EL (cell line): ENCODE measurements at regions not wholly inside any gene's neighbourhood (a gene's known extent, or its start where the extent isn't known, plus 50 kb on each side); places are given as distances from the start of the nearest gene placed in this dataset.
A peak's percentile ranks its signal among the peaks of the same experiment; 100 is the strongest.
"Not testable (repeated sequence)": the region's sequence is repeated elsewhere in the genome, so short reads cannot be mapped to it uniquely, and the experiment has no call there.

Experiments used
- DNase-seq: peaks from one replicate; pipeline ENCODE4 v3.0.0-alpha.2; 2016

DNA sequence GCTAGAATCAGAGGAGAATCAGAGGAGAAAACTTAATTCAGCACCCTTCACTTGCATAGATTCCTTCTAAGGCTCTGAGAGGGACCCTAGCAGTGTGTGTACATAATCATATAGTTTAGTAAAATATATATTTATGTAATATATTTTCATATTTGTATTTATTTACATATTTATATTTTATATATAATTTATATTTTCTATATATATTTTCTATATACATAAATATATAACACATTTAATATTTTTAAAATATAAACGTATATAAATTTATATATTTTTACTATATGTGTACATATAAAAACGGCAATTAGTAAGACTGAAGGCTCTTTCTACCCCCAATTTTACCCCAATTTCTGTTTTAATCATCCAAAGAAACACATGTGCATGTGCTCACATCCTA lies 80.3 kb downstream of the NXPE2 start:
- DNase-seq, result no peak

DNA sequence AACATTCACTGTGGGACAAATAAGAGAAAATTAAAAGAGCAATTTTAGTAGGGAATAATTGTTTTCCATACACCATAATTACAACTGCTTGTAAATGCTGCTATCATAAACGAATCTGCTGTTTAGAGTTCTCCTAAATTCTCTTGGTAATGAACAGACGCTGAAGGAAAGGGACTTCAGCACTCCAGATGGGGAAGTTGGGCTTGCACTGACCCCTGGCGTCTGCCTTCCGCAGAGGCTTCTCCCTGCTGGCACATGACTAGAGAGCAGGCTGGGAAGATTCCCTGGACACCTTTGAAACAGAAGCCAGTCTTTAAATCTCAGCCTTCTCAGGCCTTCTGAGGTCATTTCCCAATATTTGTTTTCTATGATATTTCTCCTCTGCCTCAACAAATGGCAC lies 84.1 kb downstream of the NXPE2 start:
- peak; percentile 38 for DNase-seq

DNA sequence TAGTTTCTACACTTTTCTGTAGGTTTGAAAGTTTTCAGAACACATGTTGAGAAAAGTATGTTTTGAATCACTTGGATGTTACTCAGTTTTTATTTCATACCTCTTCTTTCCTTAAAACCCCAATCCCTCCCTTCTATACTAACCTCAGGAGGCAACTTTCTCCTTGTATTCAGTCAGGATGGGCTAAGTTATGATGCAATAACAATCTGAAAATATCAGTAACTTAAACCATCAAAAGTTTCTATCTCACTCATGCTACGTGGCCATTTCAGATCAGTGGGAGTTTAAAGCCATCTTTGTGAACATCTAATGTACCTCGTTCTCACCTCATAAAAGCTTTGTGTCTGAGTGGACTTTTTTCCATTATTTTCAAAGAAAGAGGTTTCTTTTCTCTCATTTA lies 86.2 kb downstream of the NXPE2 start:
- DNase-seq, result no peak

DNA sequence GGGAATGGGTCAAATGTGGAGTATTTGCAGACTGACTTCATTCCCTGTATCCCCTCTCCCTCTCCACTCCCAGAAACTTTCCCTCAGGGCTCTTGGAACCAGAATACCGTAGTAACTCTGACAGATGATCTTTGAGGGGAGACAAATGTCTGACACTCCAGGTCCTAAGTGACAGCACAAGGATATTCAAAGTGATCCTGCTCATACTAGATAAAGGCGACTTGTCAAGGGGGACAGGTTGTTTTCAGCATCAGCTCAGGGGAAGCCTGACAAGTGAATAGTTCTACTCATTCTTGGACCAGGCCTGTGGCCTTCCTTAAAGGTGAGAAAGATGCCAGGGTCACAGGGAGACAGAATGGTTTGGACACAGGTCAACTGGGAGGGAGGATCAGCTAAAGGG lies 92.8 kb downstream of the NXPE2 start:
- no peak for DNase-seq

DNA sequence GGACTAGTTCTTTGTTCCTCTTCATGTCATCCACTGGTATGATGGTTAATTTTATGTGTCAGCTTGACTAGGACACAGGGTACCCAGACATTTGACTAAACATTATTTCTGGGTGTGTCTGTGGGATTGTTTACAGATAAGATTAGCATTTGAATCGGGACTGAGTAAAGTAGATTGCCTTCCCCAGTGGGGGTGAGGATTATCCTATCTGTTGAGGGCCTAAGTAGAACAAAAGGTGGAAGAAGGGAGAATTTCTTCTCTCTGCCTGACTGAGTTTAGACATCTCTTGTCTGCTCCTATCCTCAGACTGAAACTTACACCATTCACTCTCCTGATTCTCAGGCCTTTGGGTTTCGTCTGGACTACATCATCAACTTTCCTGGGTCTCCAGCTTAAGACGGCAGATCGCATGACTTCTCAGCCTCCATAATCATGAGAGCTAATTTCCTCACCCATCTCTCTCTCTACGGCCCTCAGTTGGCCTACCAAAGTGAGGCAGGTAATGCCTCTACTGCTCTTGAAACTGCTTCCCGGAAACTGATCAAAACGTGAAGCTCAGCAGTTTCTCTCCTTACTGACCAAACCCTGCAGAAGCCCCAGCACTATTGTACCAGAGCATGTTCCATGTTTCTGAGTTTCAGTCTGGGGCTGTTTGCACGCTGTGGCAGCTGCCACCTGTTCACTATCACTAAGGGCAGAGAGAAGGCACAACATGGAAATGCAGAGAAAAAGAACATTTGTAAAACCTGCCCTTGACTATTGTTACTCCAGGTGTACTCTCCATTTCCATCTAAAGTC lies 95.4 kb downstream of the NXPE2 start:
- no peak for DNase-seq

DNA sequence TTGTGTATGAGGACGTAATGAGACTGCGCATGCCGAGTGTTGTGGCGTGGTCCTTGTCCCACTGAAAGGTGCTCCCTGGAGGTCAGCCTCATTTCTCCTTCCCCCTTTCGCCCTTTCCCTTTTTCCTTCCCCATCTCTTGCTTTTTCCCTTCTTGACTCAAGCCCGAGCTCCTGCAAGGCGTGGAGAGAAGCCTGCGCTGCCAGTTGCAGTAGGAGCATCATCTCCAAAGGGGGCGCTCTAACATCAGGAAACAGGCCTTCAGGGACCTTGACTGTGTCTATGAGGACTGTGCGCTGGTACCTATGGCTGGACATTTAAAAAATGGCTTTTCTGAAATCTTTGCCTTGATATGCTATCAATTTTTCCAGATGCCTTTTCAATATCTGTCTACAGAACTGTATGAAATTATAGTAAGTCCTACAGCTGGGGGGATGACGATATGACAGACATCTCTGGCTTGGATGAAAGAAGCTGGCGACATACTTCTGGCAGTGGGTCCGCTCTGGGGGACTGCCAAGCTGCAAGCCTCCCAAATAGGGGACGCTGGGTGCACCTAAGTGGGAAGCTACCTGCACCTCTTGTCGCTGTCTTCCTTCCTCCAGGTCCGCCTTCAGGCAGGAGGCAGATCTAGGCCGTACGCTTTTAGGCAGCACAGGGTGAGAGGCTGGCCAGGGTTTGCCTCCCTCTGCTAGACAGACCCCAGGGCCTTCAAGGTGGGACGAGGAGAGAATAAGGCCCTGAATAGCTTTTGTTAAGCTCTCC lies 96.5 kb downstream of the NXPE2 start:
- DNase-seq, result peak; percentile 21

DNA sequence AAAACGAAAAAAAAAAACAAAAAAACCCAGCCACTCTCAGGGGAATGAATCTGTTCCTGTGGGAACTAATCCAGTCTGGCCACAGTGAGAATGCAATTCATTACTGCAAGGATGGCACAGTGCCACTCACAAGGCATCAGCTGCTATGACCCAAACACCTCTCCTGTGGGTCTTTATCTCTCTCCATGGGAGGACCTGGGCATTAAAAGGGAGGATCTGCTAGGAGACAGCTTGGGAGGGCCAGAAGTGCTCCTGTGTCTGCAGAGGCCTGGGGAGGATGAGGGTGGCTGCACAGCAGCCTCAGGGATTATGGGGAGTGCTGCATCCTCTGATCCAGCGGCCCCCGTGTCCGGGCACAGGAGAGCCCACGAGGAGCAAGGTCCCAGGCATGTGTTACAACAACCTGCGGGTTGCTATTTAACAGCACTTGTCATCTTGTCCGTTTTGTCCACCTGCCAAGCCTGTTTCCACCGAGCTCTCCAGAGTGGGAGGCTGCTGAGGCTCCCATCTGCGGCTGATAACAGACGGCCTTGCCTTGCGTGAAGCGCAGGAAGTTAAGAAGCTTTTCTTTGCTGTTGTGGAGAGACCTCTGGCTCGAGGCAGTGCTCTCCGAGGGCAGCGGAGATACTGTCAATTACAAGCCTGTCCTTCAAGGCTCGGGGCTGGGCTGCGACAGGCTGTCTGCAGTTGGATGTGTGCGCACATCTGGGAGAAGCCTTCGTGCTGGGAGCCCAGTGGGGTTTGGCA lies 97.7 kb downstream of the NXPE2 start:
- DNase-seq, result no peak

DNA sequence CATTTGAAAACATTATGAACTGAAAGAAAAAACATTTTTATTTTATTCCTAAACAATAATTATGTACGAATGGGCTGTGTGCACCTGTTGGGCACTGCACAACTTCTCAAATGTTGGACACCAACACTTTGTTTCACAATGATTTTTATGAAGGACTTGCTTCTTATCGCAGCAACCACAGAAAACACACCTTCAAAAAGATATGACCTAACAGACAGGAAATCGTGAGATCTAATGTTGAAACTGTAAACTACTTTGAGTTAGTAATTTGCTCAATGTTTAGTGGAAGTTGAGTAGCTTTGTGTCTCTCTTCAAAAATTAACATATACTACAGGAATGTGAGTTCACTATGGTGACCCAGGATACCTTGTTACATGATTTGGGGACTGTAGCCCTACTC lies 98.6 kb downstream of the NXPE2 start:
- no peak for DNase-seq

DNA sequence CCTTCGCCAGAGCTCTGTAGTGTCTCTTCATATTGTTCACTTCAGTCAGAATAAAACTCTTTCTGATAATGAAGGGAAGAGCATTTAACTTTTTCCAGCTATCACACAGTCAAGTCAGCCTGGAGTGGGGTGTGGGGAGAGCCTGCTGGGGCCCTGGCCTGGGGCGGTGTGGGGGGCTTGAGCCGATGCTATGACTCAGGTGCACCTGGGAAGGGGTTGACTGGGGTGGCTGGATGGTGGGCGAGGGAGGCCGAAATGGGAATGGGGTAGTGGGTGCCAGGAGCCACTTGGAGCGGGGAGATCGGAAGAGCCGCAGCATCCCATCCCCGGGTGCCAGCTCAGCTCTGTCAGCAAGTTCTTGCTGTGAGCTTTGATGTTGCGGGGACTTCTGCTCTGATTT lies 100.9 kb downstream of the NXPE2 start:
- no peak for DNase-seq

DNA sequence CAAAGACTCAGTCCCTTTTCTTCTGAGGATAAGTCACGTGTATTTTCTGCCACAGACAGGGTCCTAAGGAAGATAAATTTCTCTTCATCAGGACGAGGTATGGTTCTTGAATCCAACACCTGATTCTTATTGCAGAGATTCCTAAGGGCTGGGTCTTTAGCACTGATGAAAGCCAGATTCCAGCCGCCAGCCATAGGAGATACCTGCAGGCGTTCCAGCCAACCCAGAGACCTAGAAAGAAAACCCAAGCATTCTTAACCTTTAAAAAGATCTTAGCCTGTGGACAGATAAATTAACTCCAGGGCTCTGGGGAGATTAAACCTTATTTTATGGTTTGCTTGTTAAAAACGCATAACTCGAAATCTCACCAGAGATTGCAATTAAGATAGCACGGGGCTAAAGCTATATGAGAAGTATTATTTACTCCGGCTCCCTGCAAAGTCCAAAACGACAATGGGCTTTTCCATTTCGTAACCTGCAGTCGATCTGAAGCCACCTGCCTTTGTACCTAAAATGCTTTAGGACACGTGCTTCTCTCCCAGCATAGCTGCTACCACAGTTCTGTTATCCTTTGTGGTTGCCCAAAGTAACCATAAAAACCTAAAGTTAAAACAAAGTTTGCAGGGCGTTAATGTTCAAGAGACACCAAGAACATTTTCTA lies 104.5 kb downstream of the NXPE2 start:
- no peak for DNase-seq

DNA sequence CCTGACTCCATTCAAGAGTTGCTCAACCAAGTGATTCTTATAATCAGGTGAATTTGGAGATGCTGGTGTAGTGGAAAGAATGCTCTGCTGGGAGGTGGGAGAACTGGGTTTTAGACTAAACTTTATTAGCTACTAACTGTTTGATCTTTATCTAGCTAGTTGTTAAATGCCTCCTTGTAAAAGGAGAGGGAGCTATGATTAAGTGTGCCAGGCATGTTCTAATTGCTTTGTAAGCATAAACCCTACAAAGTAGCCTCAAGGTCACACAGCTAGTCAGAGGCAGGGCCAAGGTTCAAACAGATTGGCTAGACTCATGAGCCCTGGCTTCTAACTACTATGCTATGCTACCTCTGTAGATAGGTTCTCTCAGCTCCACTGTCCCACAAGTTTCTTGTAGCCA lies 105.5 kb downstream of the NXPE2 start:
- DNase-seq, result no peak

DNA sequence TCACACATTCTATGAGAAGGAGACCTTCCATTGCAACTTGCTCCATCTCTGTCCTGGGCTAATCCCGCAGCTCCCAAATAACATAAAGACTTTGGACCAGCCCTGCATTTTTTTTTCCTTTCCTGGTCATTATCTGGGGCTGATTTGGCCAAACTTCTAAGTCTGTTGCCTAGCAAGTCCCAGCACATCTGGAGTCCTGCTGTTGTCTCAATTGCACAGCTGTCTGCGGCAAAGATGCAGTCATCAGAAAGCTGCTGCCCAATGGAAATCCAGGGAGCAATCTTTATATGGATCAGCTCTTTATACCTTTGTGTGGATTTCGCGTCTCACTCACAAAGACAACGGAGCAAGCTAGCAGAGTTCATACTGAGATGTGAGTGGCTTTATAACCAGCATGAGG lies 105.9 kb downstream of the NXPE2 start:
- no peak for DNase-seq

DNA sequence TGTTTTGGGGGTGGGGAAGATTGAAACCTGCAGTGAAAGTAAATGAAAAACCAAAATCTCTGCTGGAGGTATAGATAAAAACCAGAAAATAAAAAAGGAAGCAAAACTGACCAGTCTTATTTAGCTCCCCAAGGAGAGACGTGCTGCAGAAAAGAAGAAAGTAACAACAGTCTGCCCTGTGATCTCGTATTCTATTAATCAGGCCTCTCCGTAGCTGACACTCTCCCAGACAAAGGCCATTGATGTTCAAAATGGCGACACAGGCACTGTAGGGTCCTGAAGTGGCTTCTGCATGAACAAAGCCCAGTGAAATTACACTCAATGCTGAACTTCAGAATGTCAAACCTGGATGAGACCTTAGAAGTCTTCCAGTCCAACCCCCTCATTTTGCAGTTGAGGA lies 106.6 kb downstream of the NXPE2 start:
- no peak for DNase-seq

DNA sequence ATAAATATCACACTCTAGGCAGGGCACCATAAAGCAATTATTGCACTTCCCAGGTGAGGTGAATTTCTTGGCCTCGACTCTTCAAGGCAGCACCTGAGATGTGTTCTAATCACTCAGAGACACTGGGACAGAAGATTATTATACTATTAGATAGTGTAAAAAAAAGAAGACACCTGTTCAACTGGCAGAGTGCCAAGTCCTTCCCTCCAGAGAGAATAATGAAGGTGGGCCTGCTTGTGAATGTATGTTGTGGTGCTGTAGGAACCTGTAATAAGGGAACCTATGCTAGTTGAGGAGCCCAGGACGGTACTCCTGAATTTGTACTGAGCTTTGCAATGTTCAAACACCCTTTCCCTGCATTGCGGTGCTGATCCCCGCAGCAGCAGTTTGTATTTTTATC lies 107.5 kb downstream of the NXPE2 start:
- DNase-seq, result no peak

DNA sequence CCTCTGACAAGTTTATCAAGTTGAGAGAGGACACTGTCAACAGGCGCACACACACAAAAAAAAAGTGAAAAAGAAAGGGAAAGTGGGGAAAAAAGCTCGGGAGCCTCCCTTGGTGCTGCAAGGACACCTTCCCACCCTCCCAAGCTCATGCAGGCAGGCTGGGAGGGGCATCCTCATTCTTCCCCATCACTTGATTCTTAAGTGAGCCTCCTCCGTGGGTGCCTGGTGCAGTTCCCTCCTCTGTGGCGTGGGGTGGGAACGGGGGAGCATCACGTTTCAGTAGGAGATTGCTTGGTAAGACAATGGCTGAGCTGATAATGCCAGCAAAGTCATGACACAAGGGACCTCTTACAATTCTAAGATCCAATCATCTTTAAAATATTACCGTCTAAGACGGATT lies 108.8 kb downstream of the NXPE2 start:
- DNase-seq, result no peak

DNA sequence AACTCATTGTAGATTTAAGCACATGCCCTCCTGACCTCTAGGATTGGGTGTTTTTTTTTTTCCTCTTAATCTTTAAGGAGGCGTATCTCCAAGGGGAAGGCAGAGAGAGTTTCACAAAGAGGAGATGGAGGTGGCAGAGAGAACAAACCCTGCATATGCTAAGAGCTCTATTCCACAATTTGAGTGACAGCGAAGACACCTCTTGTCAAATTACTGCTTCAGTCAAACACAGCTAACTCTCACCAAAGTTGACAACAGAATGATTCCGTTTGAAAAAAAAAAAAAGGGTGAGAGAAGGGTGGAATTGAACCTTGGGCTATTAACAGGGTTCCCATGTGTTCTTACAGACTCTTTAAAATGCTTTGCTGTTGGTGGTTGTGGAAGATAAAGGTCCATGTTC lies 112.6 kb downstream of the NXPE2 start:
- DNase-seq, result no peak

DNA sequence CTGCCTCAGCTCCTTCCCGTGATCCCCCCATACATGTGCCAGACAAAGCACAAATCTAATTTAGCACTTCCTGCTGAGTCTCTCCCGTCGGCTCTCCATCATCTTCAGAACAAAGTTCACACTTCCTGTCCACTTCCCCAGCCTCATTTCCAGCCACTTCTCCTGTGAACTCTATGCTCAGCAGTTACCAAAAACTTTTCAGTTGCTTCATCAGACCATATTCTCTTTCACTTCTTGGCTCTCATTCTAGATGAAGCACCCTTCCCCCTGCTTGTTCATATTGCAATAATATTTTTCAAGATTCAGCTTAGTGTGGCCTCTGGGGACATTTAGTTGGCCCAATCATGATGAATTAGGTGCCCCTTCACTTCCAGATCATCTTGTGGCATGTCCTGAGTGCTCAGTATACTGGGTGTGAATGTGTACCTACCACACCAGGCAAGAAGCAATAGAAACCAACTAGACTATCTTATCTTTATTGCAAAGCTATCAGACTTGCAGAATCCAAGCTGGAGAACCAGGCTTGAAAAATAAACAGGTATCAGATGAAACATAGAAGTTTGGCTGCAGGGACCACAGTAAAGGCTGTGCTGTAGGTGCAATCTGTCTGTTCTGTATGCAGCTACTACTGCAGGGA lies 115.8 kb downstream of the NXPE2 start:
- DNase-seq, result no peak

DNA sequence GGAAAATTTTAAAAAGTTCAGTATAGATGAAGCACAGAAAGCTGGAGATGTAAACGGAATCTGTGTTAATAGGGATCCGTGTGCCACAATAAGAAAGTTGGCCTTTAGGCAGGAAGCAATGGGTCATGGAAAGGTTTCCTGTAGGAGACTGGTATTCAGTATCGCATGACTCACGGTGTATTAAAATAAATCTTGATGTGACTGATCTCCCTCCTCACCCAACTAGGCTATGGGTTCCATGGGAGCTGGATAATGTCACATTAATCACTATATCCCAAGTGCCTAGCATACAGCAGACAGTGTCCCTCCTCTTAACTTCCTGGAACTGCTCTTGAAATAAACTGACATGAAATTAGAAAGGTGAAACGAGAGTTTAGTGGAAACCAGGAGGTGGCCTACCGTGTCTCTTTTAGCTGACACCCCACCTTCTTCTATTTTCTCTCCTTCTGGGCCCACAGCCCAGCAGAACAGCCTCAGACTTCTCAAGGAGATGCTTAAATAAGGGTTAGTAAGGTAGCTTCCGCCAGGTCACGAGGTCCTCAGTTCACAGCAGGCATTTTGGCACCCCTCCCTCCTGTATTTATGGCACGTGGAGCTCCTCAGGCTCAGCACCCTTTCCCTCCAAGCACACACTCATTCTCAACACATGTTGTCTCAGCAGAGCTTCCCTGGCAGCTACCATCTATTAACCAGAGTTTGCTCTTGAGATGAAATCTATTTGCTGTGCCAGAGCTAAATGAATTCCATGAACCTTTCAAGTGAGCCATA lies 118.8 kb downstream of the NXPE2 start:
- no peak for DNase-seq

DNA sequence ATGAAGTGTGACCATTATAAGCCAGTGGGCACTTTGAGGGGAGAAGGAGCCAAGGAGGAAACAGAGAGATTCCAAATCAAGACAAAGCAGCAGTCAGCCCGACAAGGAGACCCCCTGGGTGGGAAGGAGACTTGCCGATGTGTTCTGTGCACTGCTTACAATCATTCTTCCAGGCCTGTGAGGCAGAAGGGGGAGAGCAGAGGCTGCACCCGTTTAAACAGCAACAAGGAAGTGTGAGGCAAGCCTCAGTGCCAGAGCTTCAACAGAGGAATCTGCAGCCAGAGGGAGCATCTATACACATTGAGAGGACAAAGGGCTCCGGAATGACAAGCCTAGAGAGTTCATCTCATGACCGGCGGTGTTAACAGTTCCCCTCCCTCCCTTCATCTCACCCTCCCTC lies 121.1 kb downstream of the NXPE2 start:
- DNase-seq, result no peak

DNA sequence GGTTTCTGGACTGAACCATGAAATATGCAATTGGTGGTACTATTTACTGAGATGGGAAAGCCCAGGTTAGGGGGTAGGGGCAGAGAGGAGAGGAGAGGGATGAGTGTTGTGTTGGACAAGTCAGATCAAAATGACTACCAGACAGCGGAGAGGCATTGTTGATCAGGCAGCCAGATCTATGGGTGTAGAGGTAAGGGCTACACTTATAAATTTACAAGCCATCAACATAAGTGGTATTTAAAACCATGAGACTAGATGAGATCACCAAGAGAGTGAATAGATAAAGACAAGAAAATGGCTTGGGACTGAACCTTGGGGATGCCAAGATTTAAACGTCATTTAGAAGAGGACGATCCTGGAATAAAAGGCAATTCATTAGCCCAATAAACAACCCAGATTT lies 123.4 kb downstream of the NXPE2 start:
- DNase-seq, result no peak

DNA sequence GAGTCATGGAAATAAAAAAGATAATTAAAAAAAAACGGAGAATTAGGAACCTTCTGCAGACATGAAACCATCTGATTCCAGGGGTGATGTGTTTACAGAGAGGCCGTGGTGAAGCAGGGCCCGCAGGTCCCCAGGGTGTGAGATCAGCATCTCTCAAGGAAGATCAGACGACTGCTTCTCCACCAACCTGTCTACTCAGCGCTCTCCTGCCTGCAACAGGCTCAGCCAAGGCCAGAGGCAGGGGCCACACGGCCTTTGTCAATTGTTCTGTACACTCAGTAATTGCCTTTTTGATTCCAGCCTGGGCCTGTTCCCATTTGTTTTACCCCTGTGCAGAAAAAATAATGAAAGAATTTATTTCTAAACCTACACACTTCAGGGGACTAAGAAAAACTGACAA lies 124.6 kb downstream of the NXPE2 start:
- no peak for DNase-seq

DNA sequence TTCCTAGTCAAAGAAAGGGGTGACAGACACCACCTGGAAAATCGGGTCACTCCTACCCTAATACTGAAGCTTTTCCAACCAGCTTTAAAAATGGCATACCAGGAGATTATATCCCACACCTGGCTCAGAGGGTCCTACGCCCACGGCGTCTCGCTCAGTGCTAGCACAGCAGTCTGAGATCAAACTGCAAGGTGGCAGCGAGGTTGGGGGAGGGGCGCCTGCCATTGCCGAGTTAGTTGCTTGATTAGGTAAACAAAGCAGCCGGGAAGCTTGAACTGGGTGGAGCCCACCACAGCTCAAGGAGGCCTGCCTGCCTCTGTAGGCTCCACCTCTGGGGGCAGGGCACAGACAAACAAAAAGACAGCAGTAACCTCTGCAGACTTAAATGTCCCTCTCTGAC lies 127.1 kb downstream of the NXPE2 start:
- not testable (repeated sequence) for DNase-seq
